ENCODE measurements at regions not wholly inside any gene's neighbourhood (a gene's known extent, or its start where the extent isn't known, plus 50 kb on each side); places are given as distances from the start of the nearest gene placed in this dataset.

DNA sequence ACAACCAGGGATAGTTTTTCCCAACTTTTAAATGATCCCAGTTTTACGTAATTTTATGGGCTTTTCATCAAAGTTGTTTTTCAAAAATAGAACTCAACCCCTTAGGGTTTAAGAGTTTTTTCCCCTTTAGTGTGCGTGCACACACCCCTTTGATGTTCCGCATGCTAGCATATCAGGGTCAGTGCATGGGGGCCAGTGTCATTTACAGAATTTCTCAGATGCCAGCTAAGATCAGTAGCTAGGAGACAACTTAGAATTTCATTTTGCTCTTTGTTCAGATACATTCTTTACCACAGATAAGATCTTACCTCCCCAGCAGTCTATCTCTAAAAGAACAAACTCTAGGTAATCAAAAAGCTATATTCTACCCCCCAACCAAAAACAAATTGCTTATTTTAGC is 238.5 kb upstream of the SASH1 start:
- no peak for DNase-seq (ENCODE audit: low read depth)

DNA sequence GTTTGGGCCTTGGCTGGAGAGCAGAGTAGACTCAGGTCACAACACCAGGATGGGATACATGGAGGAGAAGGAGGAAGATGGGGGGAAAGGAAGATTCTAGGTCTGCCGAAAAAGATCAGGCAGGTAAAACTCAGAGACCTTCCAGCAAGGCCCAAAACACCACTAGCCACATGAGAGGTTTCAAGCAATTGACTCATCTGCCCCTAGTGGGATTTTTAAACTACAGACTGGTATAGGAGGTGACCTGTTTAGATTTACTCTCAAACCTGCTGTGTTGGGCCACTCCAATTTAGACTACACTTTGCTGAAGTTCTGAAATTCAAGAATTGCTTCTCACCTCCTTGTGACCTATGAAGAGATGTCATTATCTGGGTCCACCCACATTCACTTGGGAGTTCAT is 236.9 kb upstream of the SASH1 start:
- DNase-seq (ENCODE audit: low read depth): no peak

DNA sequence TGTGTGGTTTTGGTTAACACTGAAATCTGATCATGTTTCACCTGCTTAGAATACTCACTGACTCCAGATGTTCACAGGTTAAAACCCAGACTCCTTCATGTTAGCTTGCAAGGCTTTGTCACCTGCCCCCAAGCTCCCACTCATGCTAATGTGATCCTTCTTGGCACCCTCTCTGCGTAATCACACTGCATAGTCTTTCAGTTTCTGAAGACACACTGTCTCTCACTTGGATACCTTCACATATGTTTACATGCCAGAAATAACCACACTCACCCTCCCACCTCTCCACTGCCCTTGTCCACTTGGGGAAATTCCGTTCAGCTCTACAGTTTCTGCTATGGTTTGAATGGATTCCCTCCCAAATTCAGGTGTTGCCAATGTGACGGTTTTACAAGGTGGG is 234.7 kb upstream of the SASH1 start:
- no peak for DNase-seq (ENCODE audit: low read depth)

DNA sequence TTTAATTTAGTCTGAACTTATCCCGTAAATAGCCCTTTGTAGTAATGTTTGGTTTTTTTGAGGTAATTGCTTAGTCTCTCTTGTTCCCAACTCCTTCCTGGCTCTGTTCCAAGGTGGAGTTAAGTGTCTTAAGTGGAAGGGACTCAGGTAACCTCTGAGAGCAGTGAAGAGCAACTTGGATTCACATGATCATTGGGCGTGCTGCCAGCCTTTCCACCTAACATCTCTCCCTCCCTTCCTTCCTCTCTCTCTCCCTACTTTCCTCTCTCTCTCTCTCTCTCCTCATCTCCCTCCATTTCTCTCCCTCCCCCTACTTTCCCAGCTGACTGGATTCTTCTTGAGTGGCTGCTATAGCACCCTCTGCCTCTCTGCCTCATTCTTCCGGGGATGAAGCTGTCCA is 232.9 kb upstream of the SASH1 start:
- DNase-seq (ENCODE audit: low read depth): no peak

DNA sequence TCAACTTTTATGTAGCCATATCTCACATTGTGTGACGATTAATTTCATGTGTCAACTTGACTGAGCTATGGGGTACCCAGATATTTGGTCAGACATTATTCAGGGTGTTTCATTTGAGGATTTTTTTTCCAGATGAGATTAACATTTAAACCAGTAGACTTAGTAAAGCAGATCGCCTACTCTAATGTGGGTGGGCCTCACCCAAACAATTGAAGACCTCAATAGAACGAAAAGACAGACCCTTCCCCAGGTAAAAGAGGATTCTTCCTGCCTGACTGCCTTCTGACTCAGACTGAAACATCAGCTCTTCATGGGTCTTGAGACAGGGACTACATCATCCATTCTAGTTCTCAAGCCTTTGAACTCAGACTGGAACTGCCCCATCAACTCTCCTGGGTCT is 231.7 kb upstream of the SASH1 start:
- DNase-seq (ENCODE audit: low read depth): no peak

DNA sequence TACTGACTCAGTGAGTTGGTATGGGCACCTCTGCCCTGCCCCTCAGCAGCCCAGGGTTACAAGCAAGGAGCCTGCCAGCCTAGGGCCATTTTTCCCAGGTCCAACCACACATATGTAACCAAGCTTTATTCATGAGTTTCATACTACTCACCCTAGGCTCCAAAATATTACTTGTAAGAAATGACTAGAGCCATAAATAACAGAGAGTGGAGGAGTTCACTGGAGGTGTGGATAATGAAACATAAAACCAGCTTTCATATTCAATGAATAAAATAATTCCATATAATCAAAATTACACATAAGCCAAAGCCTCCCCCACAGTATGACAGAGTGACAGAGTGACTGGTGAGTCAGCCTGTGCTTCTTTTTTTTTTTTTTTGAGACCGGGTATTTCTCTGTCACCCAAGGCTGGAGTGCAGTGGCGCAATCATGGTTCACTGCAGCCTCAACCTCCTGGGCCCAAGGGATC is 229.8 kb upstream of the SASH1 start:
- no peak for DNase-seq (ENCODE audit: low read depth)

DNA sequence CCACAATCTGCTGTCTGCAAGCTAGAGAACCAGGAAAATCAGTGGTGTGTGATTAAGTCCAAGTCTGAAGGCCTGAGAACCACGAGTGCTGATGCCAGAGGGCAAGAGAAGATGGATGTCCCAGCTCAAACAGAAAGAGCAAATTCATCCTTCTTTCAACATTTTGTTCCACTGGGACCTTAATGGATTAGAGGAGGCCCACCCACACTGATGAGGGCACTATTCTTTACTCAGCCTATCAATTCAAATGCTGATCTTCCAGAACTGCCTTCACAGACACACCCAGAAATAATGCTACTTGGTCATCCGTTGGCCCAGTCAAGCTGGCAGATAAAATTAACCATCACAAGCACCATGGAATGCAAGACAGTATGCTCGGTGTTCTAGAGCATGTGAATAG is 226.6 kb upstream of the SASH1 start:
- DNase-seq (ENCODE audit: low read depth): no peak

DNA sequence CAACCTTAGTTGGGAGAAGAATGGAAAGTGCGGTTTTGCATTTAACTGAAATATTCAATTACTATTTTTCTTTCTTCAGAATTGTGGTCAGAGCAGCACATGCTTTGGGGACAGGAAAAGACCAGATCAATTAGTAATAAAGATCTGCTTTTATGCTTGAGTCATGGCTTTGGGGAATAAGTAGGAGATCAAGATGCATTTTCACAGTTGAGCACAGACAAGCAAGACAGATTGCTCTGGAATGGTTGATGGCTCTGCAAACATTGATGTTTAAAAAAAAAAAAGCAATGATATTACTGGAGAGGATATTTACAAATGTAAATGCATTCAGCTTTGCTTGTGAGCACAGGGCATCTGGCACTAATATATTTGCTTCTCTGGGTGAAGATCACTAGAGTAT is 224.4 kb upstream of the SASH1 start:
- DNase-seq (ENCODE audit: low read depth): no peak

DNA sequence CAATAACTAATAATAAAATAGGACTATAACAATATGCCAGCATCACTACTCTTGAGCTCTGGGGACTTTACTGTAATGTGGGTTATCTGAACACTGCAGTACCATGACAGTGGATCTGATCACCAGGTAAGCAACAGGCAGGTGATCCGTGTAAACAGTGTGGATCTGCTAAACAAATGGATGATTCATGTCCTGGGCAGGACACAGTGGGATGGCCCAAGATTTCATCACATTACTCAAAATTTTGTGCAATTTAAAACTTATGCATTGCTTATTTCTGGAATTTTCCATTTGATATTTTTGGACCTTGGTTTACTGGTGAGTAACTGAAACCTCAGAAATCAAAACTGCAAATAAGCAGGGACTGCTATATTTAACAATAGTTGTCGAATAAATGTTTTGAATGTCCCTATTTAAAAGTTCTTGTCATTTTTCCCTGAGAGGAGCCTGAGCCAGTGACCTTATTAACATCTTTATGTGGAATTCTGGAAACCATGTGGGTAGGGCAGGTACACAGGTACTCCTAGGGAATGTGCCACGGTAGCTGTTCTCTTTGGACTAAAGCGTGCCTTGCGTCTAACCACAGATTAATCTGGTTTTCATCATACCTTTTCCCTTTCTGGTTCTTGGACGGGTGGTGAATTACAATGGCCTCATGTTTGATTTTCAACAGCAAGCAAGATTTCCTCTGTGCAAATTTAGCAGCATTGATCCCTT is 214.5 kb upstream of the SASH1 start:
- no peak for DNase-seq (ENCODE audit: low read depth)

DNA sequence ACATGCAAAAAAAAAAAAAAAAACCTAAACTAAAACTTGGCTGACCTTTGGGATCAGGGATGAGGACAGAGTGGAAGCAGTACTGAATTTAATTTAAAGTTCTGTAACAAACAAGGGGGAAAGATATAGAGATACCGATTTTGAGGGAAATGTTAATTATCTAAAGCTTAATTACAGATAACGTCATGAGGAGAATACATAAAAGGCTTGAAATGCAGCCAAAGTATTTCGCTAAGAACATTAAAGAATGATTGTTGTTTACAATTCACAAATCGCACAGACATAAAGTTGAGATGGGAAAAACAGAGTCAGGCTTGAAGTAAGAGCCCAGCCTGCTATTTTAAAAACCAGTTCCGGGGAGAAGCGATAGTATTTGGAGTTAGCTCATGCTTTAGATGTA is 208.0 kb upstream of the SASH1 start:
- no peak for DNase-seq (ENCODE audit: low read depth)

DNA sequence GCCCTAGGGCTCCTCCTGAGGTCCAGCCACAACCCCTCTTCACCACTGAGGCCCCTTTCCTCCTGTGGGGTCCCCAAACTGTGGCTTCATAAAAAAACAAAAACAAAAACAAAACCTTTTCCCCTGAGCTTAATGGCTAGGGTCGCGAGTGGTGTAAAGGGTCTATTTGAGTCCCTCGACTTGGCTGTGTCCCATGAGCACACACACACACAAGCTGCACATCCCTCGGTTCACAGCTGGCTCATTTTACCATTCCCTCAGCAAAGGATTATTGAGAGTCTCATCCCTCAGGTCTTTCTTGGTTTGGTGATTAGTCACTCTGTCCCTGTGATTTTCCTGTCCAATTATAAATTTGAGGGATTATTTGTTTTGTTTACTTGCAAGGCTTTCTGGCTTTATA is 206.1 kb upstream of the SASH1 start:
- DNase-seq (ENCODE audit: low read depth): no peak

DNA sequence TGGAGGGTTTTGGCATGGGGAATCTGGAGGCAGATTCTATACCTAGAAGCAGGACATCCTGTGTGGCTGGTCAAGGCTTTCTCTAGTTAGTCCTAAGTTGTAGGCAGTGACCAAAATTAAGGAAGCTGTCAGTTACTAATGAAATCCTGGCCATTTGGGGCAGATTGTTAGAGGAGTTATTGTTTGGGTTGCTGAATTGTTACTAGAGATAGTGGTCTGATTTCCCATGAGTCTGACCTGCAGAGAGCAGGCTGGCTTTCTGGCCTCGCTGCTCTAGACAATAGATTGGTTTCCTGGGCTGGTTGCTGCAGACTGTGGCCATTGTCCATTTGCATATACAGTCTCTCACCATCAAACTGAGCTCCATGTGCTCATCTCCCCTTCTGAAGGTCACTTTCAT is 205.0 kb upstream of the SASH1 start:
- DNase-seq (ENCODE audit: low read depth): no peak

DNA sequence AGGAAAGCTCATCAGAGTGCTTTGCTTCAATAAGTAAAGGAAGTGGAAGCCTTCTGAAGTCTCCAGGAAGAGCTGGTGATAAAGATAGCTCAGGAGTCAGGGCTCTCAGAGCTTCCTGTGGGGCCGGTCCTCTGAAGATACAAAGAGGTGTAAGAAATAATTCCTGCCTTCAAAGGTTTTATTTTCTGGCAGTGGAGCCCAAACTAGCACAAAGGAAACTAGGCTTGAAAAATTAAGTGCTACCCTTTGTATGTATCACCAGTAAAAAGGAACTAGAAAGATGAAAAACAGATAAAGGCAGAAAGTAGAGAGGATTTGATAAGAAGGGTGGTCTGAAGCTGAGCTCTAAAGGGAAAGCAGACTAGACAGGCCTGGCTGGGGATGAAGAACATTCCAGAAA is 204.1 kb upstream of the SASH1 start:
- no peak for DNase-seq (ENCODE audit: low read depth)

DNA sequence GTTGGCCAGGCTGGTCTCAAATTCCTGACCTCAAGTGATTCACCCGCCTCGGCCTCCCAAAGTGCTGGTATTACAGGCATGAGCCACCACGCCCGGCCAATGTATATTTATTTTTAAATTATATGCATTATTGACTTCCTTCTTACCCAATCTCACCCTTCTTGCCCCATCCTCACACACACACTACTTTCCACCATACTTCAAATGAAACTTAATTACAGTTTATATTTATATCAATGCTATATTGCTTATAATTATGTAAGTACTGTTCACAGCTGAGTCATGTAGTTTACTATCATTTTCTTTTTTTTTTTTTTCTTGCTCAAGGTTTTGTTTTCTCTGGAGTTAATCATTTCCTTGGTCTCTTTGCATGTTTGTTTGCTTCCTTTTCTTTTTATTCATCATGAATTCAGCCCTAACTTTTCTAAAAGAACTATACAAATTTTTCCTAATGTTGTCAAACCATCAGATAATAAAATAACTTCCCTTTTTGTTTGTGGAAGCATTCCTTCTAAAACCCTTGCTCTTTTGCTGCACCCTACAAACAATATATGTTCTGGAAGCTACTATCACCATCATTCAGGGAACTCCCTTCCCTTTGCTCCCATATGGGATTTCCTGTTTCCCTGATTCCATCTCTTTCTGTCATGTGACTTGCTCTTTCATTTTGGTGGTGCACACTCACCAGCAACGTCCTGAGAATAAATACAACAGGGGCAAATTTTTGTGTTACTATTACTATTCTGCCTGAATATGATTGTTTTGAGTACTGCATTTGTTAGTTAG is 201.7 kb upstream of the SASH1 start:
- no peak for DNase-seq (ENCODE audit: low read depth)

DNA sequence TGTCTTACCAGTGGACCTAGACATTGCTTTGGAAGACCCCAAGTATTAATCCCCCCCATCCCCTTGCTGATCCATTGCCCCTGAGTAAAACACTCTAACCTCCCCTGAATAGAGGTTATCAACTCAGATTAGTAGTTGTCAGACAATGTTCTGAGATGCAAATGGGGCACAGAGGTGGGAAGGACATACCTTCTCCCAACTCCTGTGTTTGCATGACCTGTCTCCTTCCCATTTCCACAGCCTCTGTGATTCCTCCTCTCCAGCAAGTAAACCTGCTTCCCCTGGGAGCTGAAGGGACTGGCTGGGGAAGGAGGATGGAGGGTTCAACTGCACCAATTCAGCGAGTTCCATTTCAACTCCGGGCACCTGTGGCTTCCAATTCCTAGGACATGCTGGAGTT is 199.8 kb upstream of the SASH1 start:
- no peak for DNase-seq (ENCODE audit: low read depth)

DNA sequence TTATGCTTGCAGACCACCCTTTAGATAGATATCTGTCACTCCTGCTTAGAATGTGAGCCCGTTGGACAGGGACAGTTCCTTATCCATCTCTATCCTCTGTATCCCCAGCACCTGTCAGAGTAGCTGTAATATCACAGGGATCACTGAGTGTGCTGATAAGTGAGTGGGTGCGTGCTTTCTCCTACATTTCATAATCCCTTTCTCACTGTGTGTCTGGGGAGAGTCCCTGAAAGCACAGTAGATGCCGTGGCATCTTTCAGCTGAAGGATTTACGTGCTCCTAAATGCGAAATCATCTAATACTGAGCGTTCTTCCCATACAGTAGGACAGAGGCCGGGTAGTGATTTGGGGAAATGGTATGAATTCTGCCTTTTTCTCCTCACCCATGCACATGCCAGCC is 198.9 kb upstream of the SASH1 start:
- DNase-seq (ENCODE audit: low read depth): no peak

DNA sequence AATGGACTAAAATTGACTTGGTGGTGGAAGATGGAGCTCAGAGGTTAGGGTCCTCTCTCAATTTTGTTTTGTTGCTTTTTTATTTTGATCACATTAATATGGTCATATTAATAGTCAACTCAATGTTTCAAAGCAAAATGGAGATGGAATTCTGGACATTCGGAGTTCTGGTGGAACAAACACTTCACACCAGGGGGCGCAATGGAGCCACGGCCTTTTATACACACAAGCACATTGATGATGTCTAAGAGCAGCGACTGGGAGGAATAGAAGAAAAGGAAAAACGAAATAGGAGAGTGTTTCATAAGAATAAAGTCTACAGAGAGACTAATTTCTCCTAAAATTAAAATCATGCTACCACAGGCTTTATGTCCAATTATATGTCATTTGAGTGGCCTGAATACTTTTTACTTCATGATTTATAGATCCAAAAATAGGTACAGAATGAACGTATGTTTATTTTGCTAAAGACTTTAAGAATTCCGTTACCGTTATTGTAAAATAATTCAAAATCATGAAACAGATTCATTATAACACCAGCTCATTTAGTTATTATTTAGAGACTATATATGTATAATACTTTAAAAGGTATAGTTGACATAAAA is 197.6 kb upstream of the SASH1 start:
- peak; percentile 48 for DNase-seq (ENCODE audit: low read depth)

DNA sequence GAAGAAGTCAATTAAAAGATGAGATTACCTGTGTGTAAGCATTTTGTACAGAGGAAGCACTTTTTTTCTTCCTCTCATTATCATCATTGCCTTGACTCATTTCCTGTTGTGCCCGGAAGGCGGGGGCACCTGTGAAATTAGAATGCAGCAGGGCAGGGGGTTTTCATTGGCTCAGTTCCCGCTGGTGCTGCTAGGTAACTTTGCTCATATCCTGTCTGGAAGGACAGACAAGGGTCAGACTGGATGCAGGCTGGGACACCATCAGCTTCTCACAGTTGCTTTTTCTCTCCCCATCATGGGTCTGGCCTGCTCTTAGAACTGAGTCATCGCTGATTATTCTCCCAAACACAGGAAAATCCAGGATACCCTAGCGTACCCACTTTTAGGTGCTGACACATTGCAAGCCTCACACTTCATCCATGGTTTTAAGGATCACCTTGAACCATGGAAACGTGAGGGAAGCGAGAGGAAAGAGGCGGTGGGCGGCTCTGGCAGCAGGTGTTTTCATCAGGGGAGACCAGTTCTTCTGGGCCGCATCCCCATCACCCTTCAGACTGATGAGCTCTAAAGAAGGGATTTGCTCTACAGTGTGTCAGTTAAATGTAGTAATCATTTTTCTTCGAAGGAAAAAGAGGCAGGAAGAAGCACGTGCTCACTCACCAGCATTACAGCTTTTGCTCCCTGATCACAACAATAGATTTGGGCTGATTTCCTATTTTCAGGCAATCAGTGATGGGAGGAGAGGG is 195.7 kb upstream of the SASH1 start:
- DNase-seq (ENCODE audit: low read depth): peak; percentile 45

DNA sequence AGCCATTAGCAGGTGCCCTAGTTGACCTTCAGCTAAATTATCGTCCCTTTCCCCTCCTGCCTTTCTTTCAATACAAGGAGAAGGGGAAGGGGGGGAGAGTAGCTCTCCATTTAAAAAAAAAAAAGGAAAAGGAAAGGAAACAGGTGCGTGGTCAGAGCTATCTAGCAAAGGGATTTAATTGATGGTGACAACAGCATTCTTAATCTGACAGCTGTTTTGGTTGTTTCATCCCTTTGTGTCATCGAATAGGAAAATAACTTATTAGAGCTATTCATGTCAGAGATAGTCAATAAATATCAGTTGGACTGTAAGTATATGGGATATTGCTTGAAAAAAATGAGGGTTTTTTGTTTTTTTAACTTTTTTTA is 195.2 kb upstream of the SASH1 start:
- no peak for DNase-seq (ENCODE audit: low read depth)

DNA sequence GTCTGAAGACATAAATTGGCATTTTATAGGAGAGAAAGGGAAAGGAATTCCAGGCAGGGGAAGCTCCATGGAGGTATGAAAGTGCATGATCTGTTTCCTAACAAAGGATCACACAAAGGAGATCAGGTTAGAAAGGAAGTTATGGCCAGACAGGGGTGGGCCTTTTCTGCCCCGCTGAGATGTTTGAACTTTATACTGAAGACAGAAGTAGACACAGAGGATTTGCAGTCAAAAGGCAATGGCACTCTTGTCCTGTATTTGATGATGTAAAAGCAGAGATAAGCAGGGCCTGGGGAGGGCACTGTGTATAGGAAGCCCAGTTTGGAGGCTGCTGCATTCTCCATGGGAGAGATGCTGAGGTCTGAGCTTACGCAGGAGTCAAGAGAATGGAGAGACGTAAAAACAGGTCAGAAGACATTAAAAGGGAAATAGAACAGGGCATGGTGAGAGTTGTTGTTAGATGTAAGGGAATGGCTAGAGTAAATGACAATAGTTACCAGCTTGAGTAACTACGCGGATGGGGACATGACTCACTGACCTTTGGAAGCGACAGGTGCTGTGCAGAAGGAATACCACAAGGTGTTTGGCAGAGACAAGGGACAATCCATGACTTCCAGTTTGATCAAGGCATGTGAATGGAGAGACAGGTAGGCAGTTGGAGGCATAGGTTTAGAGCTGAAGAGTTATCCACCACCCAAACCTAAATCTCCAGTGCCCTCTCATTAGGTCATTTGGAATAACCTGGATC is 190.6 kb upstream of the SASH1 start:
- no peak for DNase-seq (ENCODE audit: low read depth)

DNA sequence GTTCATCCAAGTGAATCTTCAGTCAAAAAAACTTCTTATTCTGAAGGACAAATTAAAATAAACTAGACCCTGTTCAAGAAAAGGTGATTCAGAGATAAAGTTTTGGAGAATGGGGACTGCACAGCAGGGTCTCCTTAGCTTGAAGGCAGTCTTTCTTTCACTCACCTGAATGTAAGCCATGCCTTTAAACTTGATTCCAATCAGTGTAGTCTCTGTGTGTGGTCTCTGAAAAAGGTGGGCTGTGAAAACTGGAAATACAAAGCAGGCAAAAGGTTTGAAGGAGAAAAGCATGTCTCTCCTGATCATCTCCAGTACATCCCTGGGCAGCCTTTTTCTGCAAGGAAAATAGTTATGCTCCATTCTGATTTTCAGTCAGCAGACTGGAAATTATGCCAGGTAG is 188.0 kb upstream of the SASH1 start:
- no peak for DNase-seq (ENCODE audit: low read depth)

DNA sequence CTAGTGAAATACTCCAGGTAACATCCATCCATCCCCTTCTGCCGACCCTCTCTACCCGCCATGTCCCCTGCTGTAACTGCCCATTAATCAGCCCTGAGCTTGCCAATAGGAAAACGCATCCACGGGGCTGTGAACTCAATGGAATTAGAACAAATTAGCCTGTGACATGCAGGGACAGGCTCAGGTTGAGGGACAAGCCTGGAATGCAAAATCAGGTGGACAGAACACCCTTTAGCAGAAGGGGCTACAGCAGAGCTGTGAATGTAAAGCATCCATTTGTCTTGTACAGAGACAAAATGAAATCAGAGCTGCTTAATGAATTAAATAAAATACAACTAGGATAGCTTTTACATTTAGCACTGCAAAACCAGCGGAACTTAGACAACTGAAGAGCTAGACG is 187.3 kb upstream of the SASH1 start:
- DNase-seq (ENCODE audit: low read depth): no peak
